Myocyte (in vitro differentiated cells): ENCODE measurements at regions not wholly inside any gene's neighbourhood (a gene's known extent, or its start where the extent isn't known, plus 50 kb on each side); places are given as distances from the start of the nearest gene placed in this dataset.
"Not testable (repeated sequence)": the region's sequence is repeated elsewhere in the genome, so short reads cannot be mapped to it uniquely, and the experiment has no call there.

ENCODE experiments used
- DNase-seq: peaks from one replicate; pipeline ENCODE4 v3.0.0-alpha.2; 2012; ENCODE audit warnings: low read depth

DNA sequence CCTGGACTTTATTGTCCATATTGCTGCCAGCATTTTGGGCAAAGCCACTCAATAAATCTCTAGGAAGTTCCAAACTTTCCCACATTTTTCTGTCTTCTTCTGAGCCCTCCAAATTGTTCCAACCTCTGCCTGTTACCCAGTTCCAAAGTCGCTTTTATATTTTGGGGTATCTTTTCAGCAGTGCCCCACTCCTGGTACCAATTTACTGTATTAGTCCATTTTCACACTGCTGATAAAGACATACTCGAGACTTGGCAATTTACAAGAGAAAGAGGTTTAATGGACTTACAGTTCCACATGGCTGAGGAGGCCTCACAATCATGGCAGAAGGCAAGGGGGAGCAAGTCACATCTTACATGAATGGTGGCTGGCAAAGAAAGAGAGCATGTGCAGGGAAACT, 53.4 kb downstream of the AHSP start:
- DNase-seq, result not testable (repeated sequence)

DNA sequence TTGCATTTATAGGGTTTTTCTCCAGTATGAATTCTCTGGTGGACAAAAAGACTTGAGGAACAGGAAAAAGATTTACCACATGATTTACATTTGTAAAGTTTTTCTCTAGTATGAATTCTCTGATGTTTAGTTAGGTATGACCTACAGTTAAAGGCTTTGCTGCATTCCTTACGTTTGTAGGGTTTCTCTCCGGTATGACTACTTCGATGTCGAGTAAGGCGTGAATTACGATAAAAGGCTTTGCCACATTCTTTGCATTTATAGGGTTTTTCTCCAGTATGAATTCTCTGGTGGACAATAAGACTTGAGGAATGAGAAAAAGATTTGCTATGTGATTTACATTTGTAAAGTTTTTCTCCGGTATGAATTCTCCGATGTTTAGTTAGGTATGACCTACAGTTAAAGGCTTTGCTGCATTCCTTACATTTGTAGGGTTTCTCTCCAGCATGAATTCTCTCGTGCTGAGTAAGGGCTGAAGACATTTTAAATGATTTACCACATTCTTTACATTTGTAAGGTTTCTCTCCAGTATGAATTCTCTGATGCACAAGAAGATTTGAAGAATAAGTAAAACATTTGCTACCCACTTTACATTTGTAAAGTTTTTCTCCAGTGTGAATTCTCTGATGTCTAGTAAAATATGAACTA, 74.2 kb downstream of the AHSP start:
- not testable (repeated sequence) for DNase-seq

DNA sequence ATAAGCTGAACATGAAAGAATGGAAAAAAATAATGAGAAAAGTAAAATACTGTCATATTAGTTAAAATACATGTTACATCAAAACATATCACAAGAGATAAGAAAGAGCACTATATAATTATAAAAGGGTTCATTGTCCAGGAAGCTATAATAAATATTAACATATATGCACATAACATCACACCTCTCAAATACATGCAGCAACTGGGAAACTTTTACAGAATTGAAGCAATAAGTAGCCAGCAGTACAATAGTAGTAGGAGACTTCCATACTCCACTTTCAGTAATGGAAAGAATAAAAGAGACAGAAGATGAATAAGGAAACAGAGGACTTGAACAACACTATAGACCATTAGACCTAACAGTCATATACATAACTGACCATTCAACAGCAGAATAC, 90.4 kb downstream of the AHSP start:
- DNase-seq, result no peak

DNA sequence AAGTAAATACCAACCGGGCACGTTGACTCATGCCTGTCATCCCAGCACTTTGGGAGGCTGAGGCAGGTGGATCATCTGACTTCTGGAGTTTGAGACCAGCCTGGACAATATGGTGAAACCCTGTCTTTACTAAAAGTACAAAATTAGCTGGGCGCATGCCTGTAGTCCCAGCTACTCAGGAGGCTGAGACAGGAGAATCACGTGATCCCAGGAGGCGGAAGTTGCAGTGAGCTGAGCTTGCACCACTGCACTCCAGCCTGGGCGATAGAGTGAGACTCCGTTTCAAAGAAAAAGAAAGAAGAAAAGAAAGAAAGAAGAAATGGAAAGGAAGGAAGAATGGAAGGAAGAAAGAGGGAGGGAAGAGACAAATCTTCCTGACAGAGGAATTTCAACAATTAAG, 108.7 kb downstream of the AHSP start:
- no peak for DNase-seq

DNA sequence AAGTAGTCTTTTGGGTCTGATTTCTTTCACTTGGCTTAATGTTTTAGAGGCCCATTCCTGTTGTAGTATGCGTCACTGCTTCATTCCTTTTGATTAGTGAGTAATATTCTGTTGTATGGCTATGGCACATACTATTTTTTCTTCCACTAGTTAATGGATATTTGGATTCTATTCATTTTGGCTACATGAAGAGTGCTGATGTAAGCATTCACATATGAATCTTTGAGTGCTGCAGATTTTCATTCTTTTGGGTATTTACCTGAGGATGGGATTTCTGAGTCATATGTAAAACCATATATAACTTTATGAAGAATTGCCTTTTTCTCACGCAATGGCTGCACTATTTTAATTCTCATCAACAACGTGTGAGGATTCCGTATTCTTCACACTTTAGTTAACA, 113.6 kb downstream of the AHSP start:
- no peak for DNase-seq

DNA sequence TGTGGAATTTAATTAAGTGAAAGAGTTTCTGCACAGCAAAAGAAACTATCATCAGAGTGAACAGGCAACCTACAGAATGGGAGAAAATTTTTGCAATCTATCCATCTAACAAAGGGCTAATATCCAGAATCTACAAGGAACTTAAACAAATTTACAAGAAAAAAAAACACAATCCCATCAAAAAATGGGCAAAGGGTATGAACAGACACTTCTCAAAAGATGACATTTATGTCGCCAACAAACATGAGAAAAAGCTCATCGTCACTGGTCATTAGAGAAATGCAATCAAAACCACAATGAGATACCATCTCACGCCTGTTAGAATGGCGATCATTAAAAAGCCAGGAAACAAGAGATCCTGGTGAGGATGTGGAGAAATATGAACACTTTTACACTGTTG, 128.0 kb downstream of the AHSP start:
- DNase-seq, result not testable (repeated sequence)

DNA sequence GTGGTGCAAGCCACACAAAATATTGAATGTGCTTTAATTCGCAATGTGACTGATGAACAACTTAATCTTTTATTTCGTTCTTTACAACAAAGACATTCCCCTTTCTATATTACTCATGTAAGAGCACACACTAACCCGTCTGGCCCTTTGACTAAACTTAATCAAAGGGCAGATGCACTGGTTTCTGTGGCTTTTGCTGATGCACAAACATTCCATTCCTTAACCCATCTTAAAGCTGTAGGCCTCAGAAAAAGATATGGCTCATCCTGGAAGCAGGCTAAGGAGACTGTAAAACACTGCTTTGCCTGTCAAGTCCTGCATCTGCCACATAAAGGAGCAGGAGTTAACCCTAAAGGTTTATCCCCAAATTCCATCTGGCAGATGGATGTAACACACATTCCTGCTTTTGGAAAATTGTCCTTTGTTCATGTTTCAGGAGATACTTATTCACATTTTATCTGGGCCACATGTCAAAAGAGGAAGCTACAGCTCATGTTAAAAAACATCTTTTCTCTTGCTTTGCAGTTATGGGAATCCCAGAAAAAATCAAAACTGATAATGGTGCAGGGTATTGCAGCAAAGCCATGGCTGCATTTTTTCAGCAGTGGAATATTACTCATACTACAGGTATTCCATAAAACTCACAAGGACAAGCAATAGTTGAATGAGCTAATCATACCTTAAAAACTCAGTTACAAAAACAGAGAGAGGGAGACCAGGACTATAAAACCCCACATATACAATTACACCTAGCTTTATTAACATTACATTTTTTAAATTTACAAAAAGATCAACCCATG, 137.2 kb downstream of the AHSP start:
- peak; percentile 32 for DNase-seq

DNA sequence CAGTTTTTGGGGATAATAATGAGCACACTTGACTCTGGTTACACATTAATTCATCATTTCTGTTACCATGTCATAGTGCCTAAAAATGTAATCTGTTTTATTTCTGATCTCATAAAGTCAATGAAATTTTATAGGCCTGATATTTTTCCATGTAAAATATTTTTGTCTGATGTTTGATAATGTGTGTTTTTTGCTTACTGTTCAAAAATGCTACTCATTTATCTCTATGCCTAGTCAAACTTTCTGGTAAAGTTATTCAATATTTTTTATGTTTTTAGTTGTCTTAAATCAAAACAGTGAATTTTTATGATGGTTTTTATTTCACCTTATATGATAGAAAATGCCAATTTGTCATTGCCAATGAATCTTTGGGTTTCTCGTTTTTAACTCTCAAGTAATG, 147.0 kb downstream of the AHSP start:
- no peak for DNase-seq

DNA sequence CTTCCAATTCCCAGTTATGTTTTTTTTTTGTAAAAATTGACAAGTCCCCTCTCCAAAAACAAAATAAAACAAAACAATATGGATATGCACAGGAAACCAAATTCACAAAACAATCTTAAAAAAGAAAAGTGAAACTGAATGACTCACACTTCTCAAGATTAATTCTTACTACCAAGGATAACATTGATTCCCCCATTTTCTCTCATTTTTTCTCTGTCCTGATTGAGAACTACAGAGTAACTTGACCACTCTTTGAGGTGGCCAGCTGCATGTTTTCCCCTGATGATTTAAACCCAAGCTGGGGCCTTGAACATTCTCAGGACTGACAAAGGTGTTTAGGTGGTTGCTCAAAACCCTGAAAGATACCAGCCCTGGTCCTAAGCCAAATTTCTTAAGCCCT, 149.0 kb downstream of the AHSP start:
- DNase-seq, result no peak

DNA sequence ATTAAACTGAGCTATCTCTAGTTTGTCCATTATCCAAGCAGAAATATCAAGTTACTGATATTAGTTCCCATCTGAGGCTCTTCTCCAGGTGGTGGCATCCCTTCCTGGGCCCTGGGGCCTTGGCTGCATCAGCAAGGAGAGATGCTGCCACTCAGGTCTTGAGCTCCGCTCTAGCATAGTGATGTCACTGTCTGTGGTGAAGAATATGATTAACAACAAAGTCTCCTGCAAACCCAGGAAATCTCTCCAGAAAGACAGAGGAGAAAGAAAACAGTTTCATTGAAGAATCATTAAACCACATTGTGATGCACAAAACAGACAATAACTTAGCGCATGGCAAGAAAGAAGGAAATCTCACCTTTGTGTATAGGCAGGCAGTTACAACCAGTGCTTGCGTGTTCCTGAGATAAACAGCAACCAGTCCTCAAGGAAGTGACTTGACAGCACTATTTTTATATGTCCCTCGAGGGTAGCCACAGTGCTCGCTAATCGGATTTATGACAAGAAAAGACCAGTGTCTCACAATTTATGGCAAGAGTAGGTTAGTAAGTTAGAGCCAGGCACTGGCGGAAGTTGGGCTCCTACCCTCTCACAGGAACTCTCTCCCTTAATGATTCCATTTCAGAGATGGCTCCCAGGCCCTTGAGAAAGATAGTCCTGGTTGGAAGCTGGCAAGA, 151.1 kb downstream of the AHSP start:
- no peak for DNase-seq

DNA sequence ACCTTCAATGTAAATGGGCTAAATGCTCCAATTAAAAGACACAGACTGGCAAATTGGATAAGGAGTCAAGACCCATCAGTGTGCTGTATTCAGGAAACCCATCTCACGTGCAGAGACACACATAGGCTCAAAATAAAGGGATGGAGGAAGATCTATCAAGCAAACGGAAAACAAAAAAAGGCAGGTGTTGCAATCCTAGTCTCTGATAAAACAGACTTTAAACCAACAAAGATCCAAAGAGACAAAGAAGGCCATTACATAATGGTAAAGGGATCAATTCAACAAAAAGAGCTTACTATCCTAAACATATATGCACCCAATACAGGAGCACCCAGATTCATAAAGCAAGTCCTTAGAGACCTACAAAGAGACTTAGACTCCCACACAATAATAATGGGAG, 161.6 kb downstream of the AHSP start:
- DNase-seq, result not testable (repeated sequence)

DNA sequence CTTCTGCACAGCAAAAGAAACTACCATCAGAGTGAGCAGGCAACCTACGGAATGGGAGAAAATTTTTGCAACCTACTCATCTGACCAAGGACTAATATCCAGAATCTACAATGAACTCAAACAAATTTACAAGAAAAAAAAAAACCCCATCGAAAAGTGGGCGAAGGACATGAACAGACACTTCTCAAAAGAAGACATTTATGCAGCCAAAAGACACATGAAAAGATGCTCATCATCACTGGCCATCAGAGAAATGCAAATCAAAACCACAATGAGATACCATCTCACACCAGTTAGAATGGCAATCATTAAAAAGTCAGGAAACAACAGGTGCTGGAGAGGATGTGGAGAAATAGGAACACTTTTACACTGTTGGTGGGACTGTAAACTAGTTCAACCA, 164.6 kb downstream of the AHSP start:
- DNase-seq, result not testable (repeated sequence)

DNA sequence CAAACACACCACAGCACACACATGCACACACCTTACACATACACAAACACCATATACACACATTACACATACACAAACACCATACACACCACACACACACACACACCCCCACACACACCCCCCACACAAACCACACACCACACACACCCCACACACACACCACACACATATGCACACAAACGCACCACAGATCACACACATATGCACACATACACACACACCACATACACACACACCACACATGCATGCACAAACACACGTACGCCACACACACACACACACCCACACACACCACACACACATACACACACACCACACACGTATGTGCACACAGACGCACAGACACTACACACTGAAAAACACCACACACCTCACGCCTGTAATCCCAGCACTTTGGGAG, 166.0 kb downstream of the AHSP start:
- DNase-seq, result no peak

DNA sequence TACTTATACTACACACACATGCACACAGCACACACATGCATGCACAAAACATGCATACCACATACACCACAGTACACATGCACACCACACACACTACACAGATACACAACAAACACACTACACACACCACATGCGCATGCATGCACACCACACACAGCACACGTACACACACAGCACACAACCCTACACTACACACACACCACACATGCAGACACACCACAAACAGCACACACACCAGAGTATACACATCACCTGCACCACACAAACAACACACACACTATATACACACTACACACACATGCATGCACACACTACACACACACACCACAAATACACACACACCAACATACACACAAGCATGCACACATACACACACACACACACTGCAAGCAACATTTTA, 166.8 kb downstream of the AHSP start:
- no peak for DNase-seq

DNA sequence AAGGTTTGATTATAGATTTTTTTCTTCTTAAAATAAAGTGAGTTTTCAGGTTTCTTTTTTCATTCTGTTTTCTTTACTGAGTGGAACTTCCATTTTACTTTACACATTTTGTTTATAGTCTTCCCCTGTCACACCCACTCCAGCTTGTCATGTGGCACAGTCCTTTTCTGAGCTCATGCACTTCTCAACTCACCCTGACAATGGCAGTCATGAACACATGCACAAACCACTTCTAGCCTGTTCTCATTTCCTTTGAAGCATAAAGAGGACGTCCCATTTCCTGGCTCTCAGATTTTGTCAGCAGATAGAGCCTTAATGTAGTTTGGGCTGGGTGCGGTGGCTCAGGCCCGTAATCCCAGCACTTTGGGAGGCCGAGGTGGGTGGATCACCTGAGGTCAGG, 168.0 kb downstream of the AHSP start:
- no peak for DNase-seq

DNA sequence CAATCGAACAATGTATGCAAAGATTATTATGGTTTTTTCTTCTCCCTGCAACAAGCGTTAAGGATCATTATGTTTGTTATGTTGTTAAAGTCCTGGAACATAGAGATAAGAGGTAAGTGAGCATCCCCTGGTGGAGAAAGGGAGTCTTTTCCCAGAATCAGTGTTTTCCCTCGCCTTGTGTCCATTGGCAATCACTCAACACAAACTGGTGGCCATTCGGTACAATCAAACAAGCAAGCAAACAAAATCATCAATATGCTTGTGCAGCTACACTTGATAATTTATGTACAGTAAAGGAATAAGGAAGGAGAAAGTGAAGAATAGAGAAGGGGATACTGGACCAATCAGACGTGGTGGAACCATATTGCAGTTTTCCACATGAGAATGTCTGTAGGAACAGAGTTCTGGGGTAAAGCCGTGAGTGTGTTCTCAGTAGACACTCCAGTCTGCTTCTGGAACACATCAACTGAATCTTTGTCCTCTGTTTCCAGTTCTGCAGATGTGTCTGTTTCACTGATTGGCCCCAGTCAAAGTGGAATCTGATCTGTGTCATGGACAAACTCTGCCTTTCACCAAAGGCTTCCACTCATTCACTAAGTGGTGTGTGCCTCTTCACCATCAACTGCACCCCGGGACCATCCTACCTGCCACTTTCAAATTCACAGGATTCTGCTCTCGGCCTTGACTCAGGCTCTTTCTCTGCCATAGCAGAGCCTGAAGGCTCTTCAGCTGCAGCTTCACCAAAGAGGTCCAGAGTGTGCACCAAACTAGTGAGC, 169.5 kb downstream of the AHSP start:
- peak; percentile 61 for DNase-seq

DNA sequence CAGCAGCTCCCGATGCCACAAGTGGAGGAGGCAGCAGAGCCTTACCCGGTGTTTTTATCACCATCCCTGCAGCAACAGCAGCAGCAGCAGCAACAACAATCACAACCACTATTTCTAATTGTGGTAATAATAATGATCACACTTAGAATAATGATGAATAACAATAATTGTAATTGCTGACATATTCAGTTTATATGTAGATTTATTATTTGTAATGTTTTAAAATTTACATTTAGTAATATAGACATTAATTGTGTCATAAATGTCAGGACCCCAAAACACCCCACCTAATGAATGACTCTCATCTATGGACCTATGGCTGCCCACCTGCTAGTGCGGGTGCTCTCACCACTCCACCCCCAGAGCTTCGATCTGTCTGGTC, 170.0 kb downstream of the AHSP start:
- no peak for DNase-seq

DNA sequence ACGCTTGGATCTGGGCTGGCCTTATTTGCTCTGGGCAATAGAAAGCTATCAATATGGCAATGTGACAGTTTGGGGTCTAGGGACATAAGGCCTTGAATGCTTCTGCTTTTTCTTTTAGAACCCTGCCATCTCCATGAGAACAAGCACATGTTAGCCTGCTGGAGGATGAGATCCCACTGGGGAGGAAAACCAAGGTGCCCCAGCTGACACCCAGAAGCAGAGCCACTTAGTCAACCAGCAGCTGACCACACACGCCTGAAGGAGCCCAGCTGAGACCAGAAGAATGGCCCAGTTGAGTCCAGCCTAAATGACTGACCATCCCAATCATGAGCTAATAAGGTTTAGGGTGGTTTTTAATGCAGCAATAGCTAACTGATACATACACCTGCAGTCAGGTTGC, 171.2 kb downstream of the AHSP start:
- DNase-seq, result no peak

DNA sequence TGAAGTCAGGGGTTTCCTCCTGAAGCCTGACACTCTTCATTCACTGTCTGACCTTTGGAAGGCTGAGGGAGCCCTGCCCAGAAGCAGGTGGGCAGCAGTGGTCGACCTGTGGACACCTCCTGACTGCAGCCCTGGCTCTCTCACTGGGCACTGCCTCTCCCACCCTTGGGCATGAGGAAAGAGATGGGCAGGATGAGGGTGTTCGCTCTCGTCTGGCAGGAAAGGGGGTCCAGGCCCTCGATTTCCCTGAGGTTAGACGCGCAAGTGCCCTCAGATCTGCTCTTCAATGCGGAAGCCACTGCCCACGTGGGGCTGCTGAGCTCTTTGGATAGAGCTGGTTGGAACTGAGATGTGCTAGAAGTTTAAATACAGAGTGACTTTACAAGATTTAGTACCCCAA, 171.9 kb downstream of the AHSP start:
- DNase-seq, result no peak

DNA sequence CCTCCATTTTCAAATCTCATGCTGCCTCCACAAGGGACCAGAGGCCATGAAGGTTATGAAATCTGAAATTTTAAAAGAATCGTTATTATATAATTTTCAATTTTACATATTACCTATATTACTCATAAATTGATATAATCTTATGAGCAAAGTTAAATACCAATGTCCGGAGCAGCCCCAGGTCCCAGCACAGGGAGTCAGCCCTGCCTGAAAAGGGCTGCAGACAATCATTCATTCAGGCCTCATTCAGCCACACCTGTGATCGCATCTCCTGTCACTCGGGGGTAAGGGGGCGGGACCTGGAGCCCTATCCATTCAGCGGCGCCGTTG, 172.5 kb downstream of the AHSP start:
- no peak for DNase-seq

DNA sequence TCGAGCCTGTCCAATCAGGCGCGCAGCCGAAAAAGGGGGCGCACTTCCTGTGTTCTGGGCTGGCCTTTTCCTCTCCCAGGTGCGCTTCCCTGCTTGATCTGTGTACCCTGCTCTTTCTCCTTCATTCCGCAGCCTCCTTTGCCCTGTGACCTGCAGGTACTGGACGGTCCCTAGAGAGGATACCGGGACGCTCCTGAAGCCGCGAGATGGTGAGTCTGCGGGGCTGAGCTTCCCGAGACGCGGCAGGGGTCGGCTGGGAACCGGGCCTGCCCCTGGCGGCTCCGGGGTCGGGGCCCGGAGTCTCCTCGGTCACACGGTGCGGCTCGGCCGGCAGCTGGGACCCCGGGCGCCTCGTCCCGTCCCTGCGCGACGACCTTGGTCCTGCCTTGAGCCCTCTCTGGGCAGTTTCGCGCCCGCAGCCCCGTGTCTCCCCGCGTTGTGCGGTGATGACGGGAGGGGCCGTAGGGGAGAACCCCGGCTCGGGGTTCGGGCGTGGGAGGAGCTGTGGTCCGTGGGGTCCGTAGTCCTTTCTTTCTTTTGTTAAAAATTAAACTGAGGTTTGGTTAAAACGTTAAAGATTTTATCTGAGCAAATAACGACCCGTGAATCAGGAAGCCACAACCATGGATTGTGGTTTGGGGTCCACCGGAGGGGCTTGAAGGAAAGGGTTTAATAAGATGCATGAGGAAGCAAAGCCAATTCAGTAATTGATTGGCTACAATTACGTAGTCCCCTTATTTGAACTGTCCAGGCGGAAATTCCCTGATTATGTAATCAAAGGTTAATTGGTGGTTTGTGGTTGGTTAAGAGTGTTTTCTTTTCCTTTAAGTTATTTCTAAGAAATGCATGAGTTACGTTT, 172.8 kb upstream of the ZNF267 start:
- DNase-seq, result peak; percentile 79
